ENCODE measurements at regions not wholly inside any gene's neighbourhood (a gene's known extent, or its start where the extent isn't known, plus 50 kb on each side); places are given as distances from the start of the nearest gene placed in this dataset.

- Histone ChIP-seq H2BK15ac (ENCODE audit: low read length) (no peak overlapping the region), H3K18ac (ENCODE audit: low read length) (no peak overlapping the region), H3K9me3 (replicated peaks in 1 of 2; ENCODE audit: control insufficient read depth in 2 of 2, insufficient read depth in 1 of 2, low read depth in 1 of 2, low read length in 2 of 2) (peaks cover 0 to 8% of the 10 kb centered on the region in 2 donors), H3K23ac (ENCODE audit: low read depth, low read length, poor library complexity) (no peak overlapping the region), H2BK12ac (ENCODE audit: low read length) (no peak overlapping the region), H3K14ac (ENCODE audit: low read length) (no peak overlapping the region), H2AK5ac (ENCODE audit: low read depth, low read length) (no peak overlapping the region), H3K4me1 (ENCODE audit: control insufficient read depth in 2 of 2, insufficient read depth in 1 of 2, low read depth in 1 of 2, low read length in 2 of 2) (no peaks in the 10 kb centered on the region), H4K91ac (ENCODE audit: low read depth, low read length, poor library complexity) (no peak overlapping the region), H3K36me3 (replicated peaks in 1 of 2; ENCODE audit: control insufficient read depth in 2 of 2, insufficient read depth in 2 of 2, low read length in 2 of 2) (no peaks in the 10 kb centered on the region), H3K4me3 (ENCODE audit: low read length in 2 of 2) (no peak overlapping the region), H3K27me3 (ENCODE audit: control insufficient read depth in 3 of 3, insufficient read depth in 3 of 3, low read depth in 1 of 3, low read length in 3 of 3) (no peaks in the 10 kb centered on the region), H2AFZ (ENCODE audit: low read length) (no peak overlapping the region), H3K27ac (replicated peaks; ENCODE audit: low read length) (no peak overlapping the region), H3K4me2 (ENCODE audit: insufficient read depth, low read length, poor library complexity, severe bottlenecking) (no peak overlapping the region), H2BK120ac (ENCODE audit: low read depth, low read length) (no peak overlapping the region), H4K8ac (ENCODE audit: low read depth, low read length) (no peak overlapping the region), H2BK5ac (ENCODE audit: low read length) (no peak overlapping the region), H3K79me1 (ENCODE audit: low read depth, low read length) (no peaks in the 10 kb centered on the region), H3K9ac (ENCODE audit: low read depth, low read length, poor library complexity) (no peak overlapping the region), H3K4ac (ENCODE audit: low read length) (no peak overlapping the region)
- no peak for DNase-seq (ENCODE audit: low spot score)
- WGBS, 2 donors (ENCODE audit: extremely low coverage in 2 of 2, insufficient read length in 2 of 2, insufficient replicate concordance in 1 of 2) = no CpG with 5 or more reads among the region's 1 CpG
Measured at GRCh38 chr7:18413447-18413846, 82.1 kb upstream of the HDAC9 start.

DNA sequence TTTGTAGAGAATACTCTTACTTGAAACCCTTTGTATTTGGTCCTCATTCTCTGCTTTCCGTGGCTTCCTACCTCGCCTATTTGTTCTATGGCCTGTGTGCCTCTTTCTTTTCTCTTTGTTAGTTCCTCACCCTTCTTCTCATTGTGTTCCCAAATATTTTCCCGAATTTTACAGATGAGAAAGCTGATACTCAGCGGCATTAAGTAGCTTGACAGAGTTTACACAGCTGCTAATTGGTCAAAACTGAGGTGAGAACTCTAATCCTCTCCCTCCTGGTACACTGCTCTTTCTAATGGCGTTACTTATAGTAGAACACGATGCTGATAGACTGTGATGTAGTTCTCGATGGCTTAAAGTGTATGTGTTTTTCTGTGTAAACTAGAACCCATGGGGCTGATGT, 80.7 kb upstream of the HDAC9 start:
- Histone ChIP-seq H3K79me1 (ENCODE audit: low read depth, low read length) (no peaks in the 10 kb centered on the region), H3K14ac (ENCODE audit: low read length) (no peak overlapping the region), H3K9me3 (replicated peaks in 1 of 2; ENCODE audit: control insufficient read depth in 2 of 2, insufficient read depth in 1 of 2, low read depth in 1 of 2, low read length in 2 of 2) (peaks cover 0 to 8% of the 10 kb centered on the region in 2 donors), H3K27ac (replicated peaks; ENCODE audit: low read length) (no peak overlapping the region), H3K4me2 (ENCODE audit: insufficient read depth, low read length, poor library complexity, severe bottlenecking) (peak overlapping the region; percentile 11), H4K8ac (ENCODE audit: low read depth, low read length) (no peak overlapping the region), H3K4ac (ENCODE audit: low read length) (no peak overlapping the region), H3K27me3 (ENCODE audit: control insufficient read depth in 3 of 3, insufficient read depth in 3 of 3, low read depth in 1 of 3, low read length in 3 of 3) (no peaks in the 10 kb centered on the region), H3K18ac (ENCODE audit: low read length) (no peak overlapping the region), H4K91ac (ENCODE audit: low read depth, low read length, poor library complexity) (no peak overlapping the region), H3K4me3 (ENCODE audit: low read length in 2 of 2) (no peak overlapping the region), H3K36me3 (replicated peaks in 1 of 2; ENCODE audit: control insufficient read depth in 2 of 2, insufficient read depth in 2 of 2, low read length in 2 of 2) (no peaks in the 10 kb centered on the region), H3K4me1 (ENCODE audit: control insufficient read depth in 2 of 2, insufficient read depth in 1 of 2, low read depth in 1 of 2, low read length in 2 of 2) (no peaks in the 10 kb centered on the region), H2BK15ac (ENCODE audit: low read length) (no peak overlapping the region), H2BK12ac (ENCODE audit: low read length) (no peak overlapping the region), H2AFZ (ENCODE audit: low read length) (peak overlapping the region; percentile 12), H2BK5ac (ENCODE audit: low read length) (no peak overlapping the region), H2AK5ac (ENCODE audit: low read depth, low read length) (no peak overlapping the region), H2BK120ac (ENCODE audit: low read depth, low read length) (no peak overlapping the region), H3K23ac (ENCODE audit: low read depth, low read length, poor library complexity) (no peak overlapping the region), H3K9ac (ENCODE audit: low read depth, low read length, poor library complexity) (no peak overlapping the region)
- no peak for DNase-seq (ENCODE audit: low spot score)
- WGBS, 2 donors (ENCODE audit: extremely low coverage in 2 of 2, insufficient read length in 2 of 2, insufficient replicate concordance in 1 of 2) = no CpG with 5 or more reads among the region's 7 CpGs

DNA sequence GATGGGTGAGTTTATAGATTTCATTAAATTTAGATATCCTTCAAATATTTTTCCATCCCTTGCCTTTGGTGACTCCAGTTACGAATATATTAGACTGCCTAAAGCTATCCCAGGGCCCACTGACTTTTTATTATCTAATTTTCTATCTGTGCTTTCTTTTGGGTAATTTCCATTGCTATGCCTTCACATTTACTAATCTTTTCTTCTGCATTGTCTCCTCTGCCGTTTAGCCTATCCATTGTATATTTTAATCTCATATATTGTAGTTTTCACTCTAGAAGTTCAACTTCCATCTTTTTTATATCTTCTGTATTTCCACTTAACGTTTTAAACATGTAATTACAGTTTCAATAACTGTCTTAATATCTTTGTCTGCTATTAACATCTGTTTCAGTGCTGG, 78.6 kb upstream of the HDAC9 start:
- H4K8ac ChIP-seq (ENCODE audit: low read depth, low read length) = no peak overlapping the region
- H3K9ac ChIP-seq (ENCODE audit: low read depth, low read length, poor library complexity) = no peak overlapping the region
- H3K4ac ChIP-seq (ENCODE audit: low read length) = no peak overlapping the region
- DNase-seq (ENCODE audit: low spot score) = no peak
- H2BK5ac ChIP-seq (ENCODE audit: low read length) = no peak overlapping the region
- H3K27ac ChIP-seq (replicated peaks; ENCODE audit: low read length) = no peak overlapping the region
- no peak overlapping the region for H4K91ac ChIP-seq (ENCODE audit: low read depth, low read length, poor library complexity)
- H2BK12ac ChIP-seq (ENCODE audit: low read length) = no peak overlapping the region
- no peak overlapping the region for H2AFZ ChIP-seq (ENCODE audit: low read length)
- H3K79me1 ChIP-seq (ENCODE audit: low read depth, low read length) = no peaks in the 10 kb centered on the region
- H3K4me1 ChIP-seq (ENCODE audit: control insufficient read depth in 2 of 2, insufficient read depth in 1 of 2, low read depth in 1 of 2, low read length in 2 of 2) = peaks cover 2 to 4% of the 10 kb centered on the region in 2 donors
- no peak overlapping the region for H2BK120ac ChIP-seq (ENCODE audit: low read depth, low read length)
- H3K36me3 ChIP-seq (replicated peaks in 1 of 2; ENCODE audit: control insufficient read depth in 2 of 2, insufficient read depth in 2 of 2, low read length in 2 of 2) = no peaks in the 10 kb centered on the region
- no peak overlapping the region for H2AK5ac ChIP-seq (ENCODE audit: low read depth, low read length)
- peaks cover 0 to 8% of the 10 kb centered on the region in 2 donors for H3K9me3 ChIP-seq (replicated peaks in 1 of 2; ENCODE audit: control insufficient read depth in 2 of 2, insufficient read depth in 1 of 2, low read depth in 1 of 2, low read length in 2 of 2)
- H2BK15ac ChIP-seq (ENCODE audit: low read length) = no peak overlapping the region
- H3K4me2 ChIP-seq (ENCODE audit: insufficient read depth, low read length, poor library complexity, severe bottlenecking) = no peak overlapping the region
- H3K23ac ChIP-seq (ENCODE audit: low read depth, low read length, poor library complexity) = no peak overlapping the region
- H3K14ac ChIP-seq (ENCODE audit: low read length) = no peak overlapping the region
- WGBS, 2 donors (ENCODE audit: extremely low coverage in 2 of 2, insufficient read length in 2 of 2, insufficient replicate concordance in 1 of 2) = no CpG with 5 or more reads among the region's 3 CpGs
- no peak overlapping the region for H3K4me3 ChIP-seq (ENCODE audit: low read length in 2 of 2)
- no peaks in the 10 kb centered on the region for H3K27me3 ChIP-seq (ENCODE audit: control insufficient read depth in 3 of 3, insufficient read depth in 3 of 3, low read depth in 1 of 3, low read length in 3 of 3)
- H3K18ac ChIP-seq (ENCODE audit: low read length) = no peak overlapping the region

DNA sequence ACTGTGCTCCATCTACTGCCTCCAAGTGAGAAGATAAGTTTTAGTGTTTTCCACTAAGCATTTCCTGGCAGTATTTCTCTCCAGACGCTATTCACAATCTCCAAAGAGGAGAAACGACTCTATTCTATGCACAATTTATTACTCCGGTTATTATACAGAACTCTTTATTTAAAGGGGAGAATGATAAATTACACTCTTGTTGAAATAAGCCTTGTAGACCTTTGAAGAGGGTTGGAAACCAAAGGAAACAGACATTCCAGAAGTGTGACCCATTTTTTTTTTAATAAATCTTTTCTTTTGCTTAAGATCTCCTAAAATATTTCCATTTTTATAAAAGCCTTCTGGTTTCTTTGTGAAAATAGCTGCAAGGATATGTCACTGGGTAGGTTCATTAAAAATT, 76.1 kb upstream of the HDAC9 start:
- Histone ChIP-seq H3K79me1 (ENCODE audit: low read depth, low read length) (no peaks in the 10 kb centered on the region), H3K18ac (ENCODE audit: low read length) (no peak overlapping the region), H4K91ac (ENCODE audit: low read depth, low read length, poor library complexity) (no peak overlapping the region), H3K4me2 (ENCODE audit: insufficient read depth, low read length, poor library complexity, severe bottlenecking) (no peak overlapping the region), H2BK12ac (ENCODE audit: low read length) (no peak overlapping the region), H3K27me3 (ENCODE audit: control insufficient read depth in 3 of 3, insufficient read depth in 3 of 3, low read depth in 1 of 3, low read length in 3 of 3) (no peaks in the 10 kb centered on the region), H3K36me3 (replicated peaks in 1 of 2; ENCODE audit: control insufficient read depth in 2 of 2, insufficient read depth in 2 of 2, low read length in 2 of 2) (no peaks in the 10 kb centered on the region), H2BK5ac (ENCODE audit: low read length) (no peak overlapping the region), H3K9ac (ENCODE audit: low read depth, low read length, poor library complexity) (no peak overlapping the region), H2BK15ac (ENCODE audit: low read length) (no peak overlapping the region), H3K27ac (replicated peaks; ENCODE audit: low read length) (no peak overlapping the region), H3K23ac (ENCODE audit: low read depth, low read length, poor library complexity) (no peak overlapping the region), H3K14ac (ENCODE audit: low read length) (no peak overlapping the region), H3K4me1 (ENCODE audit: control insufficient read depth in 2 of 2, insufficient read depth in 1 of 2, low read depth in 1 of 2, low read length in 2 of 2) (peaks cover 6 to 7% of the 10 kb centered on the region in 2 donors), H2AFZ (ENCODE audit: low read length) (no peak overlapping the region), H3K4me3 (ENCODE audit: low read length in 2 of 2) (no peak overlapping the region), H3K9me3 (replicated peaks in 1 of 2; ENCODE audit: control insufficient read depth in 2 of 2, insufficient read depth in 1 of 2, low read depth in 1 of 2, low read length in 2 of 2) (peaks cover 0 to 8% of the 10 kb centered on the region in 2 donors), H2BK120ac (ENCODE audit: low read depth, low read length) (no peak overlapping the region), H2AK5ac (ENCODE audit: low read depth, low read length) (no peak overlapping the region), H4K8ac (ENCODE audit: low read depth, low read length) (no peak overlapping the region), H3K4ac (ENCODE audit: low read length) (no peak overlapping the region)
- no CpG with 5 or more reads among the region's 3 CpGs for WGBS, 2 donors (ENCODE audit: extremely low coverage in 2 of 2, insufficient read length in 2 of 2, insufficient replicate concordance in 1 of 2)
- no peak for DNase-seq (ENCODE audit: low spot score)
